Activated T-helper 1 cell treated with Interleukin-2 at 50 U/mL for 16 hours (primary cell): ENCODE measurements at regions not wholly inside any gene's neighbourhood (a gene's known extent, or its start where the extent isn't known, plus 50 kb on each side); places are given as distances from the start of the nearest gene placed in this dataset.

Experiments
- DNase-seq: peaks from one replicate; pipeline ENCODE4 v3.0.0-alpha.2; 2020; ENCODE audit warnings: low read depth

DNA sequence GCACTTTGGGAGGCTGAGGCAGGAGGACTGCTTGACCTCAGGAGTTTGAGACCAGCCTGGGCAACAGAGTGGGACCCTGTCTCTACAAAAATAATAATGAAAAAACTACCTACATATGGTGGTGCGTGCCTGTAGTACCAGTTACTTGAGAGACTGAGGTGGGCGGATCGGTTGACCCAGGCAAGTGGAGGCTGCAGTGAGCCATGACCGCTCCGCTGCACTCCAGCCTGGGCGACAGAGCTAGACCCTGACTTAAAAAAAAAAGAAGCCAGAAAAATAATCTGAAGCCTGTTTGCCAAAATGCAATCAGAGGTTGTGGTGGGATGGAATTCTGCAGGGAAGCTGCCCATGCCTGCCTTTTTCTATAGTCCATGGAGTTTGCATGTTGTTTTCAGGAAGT is 50.4 kb upstream of the GGTA1 start:
- no peak for DNase-seq

DNA sequence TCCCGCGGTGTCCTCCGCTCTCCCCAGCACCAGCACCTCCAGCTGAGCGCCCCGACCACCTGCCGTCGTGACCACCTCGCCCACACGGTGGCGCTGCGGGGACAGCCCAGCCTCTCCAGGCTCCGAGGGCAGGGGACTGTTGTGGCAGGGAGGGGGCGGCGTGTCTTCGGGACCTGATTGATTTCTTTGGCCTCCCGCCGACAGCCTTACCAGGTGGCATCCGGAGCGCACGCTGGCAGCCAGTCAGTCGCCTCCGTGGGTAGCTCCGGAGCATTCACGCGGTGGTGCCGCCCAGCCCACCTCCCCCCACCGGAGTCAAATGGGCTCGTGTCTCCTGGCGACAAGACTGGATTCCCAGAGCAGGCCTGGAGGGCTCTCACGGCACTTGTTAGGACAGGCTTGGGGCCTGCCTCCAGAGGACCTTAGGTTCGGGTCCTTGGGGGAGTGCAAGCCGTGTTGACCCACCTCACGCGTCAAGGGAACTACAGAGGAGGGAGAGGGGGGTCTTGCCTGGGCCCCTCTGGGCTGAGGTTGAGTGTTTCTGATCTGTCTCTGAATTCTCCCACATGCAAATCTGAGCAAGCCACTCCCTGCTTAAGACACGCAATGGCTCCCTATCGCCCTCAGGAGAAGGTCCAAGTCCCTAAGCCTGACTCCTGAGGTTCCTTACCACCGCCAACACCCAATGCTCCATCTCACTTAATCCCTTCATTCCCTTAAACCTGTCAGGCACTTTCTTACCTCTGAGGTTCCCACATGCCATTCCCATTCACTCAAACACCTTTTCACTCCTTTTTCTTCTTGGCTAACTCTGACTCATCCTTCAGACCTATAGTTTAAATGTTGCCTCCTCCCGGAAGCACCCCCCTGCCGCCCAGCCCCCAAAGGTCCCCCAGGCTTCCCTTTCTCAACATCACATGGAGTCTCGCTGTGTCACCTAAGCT is 51.2 kb upstream of the GGTA1 start:
- DNase-seq: peak; percentile 49

DNA sequence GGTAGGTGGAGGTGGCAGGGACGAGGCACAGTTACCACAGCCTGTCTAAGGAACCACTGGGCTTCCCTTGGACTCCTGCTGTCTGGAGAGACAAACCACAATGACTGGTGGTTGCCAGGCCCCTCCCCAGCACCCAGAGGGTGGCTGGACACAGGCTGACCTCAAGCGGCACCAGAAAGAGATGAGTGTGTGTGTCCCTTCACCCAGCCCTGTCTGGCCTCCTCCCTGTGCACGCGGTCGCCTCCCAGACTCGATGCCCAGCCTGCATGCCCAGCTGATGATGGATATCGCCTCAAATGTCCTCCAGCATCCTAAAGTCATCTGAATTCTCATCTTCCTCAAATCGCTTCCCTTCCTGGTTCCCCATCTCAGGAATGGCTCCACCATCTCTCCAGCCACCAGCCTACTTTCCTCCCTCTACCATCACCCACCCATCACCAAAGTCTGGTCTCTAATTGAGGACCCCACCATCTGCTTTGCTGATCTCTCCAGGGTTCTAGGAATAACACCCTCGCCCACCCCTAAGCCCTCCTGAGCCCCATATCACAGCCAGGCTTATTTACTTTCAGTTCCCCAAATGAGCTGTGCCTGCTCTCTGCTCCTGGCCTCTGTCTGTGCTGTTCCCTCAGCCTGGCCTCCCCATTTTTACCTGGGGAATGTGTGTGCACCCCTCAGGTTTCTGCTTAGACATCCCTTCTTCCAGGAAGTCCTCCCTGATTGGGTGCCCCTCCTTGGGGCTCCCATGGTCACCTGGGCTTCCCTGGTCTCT is 52.5 kb upstream of the GGTA1 start:
- DNase-seq: no peak

DNA sequence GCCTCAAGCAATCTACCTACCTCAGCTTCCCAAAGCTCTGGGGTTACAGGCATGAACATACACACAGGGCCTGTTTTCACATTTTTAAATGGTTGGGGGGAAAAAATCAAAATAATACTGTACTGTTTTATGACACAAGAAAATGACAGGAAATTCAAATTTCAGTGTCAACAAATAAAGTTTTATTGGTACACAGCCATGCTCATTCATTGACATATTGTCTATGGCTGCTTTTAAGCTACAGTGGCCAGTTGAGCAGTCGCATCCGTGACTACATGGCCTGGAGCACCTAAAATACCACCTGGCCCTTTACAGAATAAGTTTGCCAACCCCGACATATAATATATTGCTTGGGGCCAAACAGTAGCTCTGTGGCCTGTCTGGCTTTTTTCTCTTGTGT is 56.4 kb upstream of the GGTA1 start:
- no peak for DNase-seq

DNA sequence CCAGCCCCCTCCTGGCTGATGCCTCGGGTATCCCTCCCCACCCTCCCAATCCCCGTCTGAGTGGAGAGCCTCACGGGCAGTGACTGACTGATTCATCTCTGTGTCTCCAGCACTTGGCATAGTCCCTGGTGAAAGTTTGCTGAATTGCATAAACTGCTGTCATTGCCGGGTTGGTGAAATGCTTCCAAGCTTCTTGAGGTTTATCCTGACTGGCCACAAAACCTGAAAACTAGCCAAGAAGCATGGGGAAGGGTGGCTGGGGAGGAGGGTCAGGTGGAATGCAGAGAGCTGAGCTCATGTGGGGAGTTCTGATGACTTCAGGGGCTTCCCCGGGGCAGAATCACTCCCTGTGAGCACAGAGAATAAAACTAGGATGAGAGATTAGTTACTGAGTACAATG is 56.9 kb upstream of the GGTA1 start:
- DNase-seq: no peak

DNA sequence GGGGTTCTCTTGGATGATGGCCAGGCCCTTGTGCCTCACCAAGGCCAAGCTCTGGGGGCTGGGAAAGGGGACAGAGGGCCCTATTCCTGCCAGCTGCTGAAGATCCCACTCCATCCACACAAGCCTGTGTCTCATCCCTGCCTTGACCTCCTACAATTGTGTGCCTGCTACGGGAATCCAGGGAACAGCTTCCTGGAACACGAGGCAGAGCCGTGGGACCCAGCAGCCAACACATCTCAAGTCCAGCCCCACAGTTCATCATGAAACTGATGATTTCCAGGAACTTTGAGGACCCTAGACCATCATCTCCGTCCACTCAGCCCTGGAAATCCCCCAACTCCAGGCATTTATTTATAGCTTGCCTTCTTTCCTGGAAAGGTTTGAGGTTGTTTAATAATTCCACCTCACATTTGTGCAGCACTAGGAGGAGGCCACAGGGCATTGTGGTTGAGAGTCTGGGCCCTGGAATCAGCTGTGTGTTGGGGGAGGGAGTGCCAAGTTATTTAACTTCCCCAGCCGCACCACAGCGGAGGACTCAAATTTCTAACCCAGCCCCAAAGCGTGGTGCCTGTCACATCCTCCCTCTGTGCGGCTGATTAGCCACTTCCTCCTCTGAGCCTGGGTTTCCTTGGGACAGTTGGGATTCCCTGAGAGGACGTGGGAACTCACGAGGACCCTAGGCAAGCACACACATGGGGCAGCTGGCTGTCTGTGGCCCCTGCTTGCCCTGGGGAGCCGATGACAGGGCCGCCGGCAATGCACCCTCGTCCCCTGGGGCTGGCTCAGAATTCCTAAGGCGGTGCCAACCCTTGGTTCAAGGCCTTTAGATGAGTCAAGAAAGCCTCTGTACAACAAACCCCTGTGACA is 58.2 kb upstream of the GGTA1 start:
- DNase-seq: no peak

DNA sequence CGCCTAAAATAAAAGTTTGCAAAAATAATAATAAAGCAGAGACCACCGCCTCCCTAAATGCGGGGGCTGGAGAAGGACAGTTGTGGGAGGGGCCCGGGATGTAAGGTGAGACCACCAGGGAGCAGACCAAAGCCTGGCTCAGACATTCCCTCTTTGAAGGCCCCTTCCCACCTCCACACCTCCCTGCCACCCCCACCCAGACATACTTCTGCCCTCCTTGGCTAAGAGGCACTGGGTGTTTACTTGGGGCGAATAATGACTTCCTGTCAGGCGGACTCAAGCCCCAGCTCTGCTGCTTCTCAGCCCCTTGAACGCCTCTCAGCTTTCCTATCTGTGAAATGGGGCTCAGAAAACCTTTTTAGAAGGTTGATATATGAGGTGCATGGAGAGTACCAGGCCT is 58.8 kb upstream of the GGTA1 start:
- no peak for DNase-seq

DNA sequence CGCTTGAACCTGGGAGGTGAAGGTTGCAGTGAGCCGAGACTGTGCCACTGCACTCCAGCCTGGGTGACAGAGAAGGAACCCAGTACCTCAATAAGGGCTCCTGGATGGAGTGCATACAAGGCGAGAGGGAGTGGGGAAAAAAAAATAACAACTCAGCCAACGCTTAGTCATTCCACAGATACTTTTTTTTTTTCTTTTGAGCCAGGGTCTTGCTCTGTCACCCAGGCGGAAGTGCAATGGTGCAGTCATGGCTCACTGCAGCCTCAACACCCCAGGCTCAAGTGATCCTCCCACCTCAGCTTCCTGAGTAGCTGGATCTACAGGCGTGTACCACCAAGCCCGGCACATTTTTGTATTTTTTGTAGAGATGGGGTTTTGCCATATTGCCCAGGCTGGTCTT is 59.5 kb upstream of the GGTA1 start:
- DNase-seq: no peak

DNA sequence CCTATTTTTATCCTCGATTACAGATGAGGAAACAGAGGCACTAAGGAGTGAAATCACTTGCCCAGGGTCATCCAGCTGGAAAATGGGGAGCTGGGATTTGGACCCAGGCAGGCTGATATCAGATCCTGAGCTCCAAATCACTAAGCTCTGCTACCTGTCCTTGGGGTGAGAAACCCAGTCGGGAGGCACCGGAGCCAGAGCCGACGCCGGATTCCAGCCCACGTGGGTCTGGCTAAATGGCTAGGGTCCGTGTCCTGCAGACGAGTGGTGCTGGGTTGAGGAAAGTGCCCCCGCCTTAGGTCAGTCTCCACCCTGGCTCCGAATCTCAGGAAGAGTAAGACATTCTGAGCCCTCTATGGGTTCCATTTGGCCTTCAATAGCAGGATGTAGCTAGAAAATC is 61.3 kb upstream of the GGTA1 start:
- DNase-seq: no peak

DNA sequence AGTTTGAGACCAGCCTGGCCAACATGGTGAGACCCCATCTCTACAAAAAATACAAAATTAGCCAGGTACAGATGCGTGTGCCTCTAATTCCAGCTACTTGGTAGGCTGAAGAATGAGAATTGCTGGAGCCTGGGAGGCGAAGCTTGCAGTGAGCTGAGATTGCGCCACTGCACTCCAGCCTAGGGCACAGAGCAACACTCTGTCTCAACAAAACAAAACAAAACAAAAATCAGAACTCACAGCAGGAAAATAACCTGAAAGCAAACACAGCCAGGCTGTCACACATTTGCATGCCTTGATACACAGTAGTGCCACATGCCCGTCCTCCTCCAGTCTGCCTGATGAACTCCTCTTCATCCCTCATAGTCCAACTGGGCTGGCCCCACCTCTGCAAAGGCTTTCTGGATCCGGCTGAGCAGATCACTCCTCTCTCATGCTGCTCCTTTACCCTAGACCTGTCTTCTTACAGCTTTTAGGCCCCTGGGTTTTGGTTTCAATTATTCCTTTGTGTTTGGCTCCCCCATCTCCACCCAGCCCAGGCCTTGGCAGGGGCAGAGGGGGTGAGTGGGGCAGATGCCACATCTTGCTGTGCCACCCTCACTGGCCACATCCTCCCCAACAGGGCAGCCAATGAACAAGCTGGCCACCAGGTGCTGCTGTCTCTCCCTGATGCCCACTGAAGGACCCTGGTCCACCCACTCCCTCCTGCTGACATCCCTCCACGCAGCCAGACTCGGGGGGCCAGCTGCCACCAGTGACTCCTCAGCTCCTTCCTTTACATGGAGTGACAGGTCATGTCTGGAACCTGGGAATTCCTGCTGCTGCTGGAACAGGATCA is 62.0 kb upstream of the GGTA1 start:
- no peak for DNase-seq

DNA sequence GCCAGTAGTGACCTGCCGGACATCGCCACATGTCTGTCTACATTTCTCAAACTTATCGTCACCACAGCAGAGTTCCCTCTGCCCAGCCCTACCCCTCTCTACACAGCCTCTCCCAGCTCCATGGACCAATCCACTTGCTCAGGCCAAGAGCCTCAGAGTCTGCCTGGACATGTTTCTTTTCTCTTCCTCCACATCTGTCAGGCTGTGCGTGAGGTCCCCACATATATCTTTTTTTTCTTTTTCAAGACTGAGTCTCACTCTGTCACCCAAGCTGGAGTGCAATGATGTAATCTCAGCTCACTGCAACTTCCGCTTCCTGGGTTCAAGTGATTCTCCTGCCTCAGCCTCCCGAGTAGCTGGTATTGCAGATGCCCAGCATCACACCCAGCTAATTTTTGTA is 62.7 kb upstream of the GGTA1 start:
- no peak for DNase-seq

DNA sequence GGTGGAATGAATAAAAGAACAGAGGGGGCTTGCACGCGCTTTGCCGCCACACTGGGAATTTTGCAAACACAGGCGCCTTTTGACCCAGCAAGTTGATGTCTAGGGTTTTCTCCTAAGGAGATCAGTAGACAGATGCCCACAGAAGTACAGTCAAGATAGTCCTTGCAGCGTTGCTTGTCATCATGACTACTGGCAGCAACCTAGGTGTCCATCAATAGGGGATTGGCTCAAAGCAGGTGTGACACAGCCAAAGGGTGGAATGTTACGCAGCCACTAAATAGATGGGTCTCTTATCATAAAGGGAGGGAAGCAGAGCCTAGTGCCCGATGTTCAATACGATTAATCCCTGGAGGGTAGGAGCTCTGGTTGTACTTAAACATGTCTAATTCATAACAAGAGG is 63.8 kb upstream of the GGTA1 start:
- no peak for DNase-seq

DNA sequence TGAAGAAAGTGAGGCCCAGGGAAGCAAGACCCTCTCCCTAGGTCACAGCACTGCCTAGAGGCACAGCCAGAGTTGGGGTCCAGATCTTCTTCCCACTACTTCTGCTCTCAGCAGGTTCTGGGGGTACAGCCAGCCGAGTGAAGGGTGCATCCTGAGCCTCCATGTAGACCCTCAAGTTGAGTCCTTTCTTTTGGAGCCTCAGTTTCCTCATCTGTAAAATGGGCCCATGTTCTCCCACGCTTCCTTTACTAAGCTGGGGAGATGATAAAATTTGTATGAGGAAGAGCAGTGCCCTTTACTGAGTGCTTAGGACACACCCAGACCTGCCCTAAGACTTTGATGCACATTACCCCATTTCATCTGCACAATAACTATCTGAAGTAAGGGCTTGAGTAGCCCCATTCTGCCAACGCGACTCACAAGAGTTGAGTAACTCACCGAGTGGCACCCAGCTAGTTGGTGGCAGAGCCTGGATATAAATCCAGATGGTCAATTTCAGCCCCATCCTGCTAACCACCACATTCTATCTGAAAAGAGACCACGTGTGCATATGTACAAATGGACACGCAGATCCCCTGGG is 64.3 kb upstream of the GGTA1 start:
- DNase-seq: no peak

DNA sequence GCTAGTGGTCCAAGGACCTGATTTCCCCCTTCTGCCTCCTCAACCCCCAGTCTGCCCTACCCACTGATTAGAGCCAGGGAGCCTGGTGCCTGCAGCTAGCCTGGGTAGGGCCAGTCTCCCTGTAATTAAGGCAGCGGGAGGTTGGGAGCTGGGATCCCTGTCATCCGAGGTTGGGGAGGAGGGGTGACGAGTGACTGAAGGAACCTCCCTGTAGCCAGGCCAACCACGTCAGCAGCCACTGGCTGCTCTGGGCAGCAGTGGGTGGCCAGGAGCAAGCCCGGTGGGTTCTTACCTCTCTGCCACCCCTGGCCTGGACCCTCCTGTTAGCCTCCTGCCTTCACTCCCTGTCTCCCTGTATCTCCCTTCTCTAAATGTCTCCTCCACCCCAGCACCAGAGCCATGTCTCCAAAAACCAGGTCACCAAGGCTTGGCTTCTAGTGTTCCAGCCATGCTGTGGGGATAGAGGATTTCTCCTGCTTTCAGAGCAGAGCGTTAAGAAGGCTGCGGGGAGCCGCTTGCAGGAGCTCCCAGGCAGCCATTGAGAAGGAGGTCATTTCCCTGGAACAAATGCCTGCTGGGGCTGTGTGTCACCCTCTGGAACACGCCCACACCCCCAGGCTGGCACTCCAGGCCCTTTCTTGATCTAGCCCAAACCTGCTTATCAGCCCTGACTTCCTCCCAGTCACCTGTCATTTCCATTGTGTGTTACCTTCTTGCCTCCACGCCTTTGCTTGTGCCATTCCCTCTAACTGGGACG is 65.0 kb upstream of the GGTA1 start:
- DNase-seq: no peak

DNA sequence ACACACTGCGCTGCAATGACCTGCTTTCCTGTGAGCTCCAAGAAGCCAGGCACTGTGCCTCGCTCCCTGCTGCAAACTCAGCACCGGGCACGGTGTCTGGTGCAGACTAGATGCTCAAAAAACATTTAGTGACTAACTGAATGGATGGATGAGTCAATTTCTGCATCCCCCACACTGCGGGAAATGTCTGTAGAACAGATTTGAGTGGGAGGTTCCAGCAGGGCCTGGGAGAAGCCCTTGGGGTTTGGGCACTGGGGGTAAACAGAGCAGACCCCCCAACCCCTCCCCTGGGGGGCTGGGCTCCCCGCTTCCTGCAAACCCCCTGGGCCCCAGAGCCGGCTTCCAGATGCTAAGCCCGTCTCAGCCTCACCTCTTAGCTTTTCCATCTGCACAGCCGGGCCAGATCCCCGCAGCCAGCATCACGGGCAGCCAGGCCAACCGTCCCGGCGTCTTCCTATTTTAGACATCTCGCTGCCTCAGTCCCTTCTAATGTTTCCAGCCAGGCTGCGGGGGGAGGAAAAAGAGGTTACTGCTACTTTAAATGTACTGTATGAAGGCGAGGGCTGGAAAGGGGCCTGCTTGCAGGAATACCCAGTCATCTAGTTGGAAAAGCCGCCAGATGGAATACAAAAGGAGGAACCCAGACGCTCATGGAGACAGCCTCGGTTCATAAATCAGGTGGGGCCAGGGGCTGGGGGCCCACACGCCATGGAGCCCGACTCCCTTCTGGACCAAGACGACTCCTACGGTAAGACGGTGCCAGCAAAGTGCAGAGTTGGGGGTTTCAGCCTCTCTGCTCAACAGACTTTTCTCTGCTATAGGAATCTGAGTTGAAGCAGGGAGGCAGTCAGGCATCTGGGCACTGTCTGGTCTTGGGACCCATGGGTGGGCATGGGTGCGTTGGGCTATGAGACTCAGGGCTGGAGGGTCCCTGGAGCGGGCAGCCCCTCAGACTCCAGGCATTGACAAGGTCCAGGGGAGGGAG is 67.1 kb upstream of the GGTA1 start:
- no peak for DNase-seq

DNA sequence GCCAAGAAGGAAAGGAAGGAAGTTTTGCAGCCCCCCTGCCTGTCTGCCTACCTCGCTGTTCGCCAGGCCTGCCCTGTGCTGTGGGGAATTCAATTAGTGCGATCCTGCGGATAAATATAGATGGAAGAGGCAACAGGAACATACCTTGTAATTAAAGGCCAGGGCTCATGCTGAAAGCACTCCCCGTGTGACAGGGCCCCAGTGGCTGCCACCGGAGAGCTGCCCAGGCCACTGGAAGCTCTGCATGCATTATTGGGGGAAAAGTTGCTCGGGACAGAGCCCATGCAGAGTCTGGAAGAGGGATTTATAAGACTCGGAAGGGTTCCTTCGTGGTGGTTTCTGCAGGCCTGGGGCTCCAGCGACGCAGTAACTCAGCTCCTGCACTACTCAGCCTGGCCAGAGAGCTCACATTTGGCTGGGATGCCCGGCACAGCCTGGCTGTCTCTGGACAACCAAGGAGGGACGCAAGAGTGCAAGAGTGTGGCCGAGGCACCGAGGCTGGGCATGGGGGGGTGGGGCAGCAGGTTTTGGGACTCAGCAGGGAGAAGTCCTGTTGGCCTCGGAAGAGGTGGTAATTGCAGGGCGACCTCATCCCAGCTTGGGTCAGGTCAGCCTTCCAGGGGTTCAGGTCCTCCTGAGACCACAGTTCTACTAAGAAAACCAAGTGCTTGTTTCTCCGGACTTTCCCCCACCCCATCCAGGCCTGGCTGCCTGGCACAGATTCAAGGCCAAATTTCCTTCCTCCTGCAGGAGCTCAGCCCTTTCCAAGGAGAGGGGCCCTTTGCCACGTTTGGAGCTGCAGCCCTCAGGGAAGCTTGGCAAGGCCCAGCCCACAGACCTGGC is 68.1 kb upstream of the GGTA1 start:
- no peak for DNase-seq

DNA sequence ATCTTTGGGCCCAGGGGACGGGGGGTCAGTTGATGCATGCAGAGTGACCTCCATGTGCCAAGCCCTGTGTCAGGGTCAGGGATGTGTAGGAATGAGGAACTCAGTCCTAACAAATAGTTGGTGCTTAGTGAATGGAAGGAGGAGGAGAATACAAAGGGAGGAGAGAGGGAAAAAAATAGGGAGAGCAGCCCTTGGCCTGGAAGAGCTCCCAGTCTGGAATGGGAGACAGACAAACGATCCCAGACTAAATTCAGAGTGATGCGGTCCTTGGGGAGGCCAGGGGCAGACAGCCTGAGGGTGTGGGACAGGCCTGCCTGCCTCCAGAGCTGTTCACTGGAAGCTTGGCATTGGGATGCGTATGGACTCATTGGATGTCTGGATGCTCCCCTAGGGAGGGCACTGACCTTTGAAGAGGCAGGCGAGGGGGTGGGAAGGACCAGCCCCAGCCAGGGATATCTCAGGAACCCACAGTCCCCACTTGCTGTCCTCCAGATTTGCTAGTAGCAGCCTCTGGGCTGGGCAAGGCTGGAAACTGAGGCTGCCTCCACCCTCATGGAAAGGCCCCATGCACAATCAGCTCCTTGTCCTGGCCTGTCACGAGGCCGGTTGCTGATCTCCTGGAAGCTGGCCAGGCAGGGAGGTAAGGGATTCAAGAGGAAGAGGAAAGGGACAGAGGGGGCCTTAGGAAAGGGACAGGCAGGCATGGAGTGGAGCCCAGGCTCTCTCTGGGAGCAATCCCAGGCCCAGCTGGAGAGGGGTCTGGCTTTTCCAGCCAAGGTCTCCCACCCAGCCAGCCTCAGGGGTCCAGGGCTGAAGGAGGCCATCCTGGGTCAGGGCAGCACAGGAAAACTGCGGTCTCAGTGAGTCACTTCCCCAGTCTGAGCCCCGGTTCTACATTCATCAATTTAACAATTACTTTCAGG is 69.0 kb upstream of the GGTA1 start:
- DNase-seq: no peak
